ENCODE measurements at regions not wholly inside any gene's neighbourhood (a gene's known extent, or its start where the extent isn't known, plus 50 kb on each side); places are given as distances from the start of the nearest gene placed in this dataset.
"Not testable (repeated sequence)": the region's sequence is repeated elsewhere in the genome, so short reads cannot be mapped to it uniquely, and the experiment has no call there.

GRCh38 chr9:129539446-129539845, 81.5 kb downstream of the C9orf50 start:
- no peak for DNase-seq
- Histone ChIP-seq H3K27ac (no peak overlapping the region), H3K9me3 (no peaks in the 10 kb centered on the region), H3K4me1 (no peaks in the 10 kb centered on the region), H3K36me3 (no peaks in the 10 kb centered on the region), H3K4me3 (no peak overlapping the region), H3K27me3 (no peaks in the 10 kb centered on the region)
- TF ChIP-seq POLR2A (IDR thresholded peaks at IDR 0.05): no peak
- no peak for TF ChIP-seq EP300 (IDR thresholded peaks at IDR 0.05)
- TF ChIP-seq CTCF (IDR thresholded peaks at IDR 0.05): no peak
- 94 to 99% (median 98%) methylated on average over 4 of the region's 4 CpGs for WGBS, 5 donors
- intact Hi-C loops (cut with DNase I; ENCODE audit: low total_unique reads): no loop called here

- WGBS, 5 donors: 79 to 92% (median 87%) methylated on average over 5 of the region's 5 CpGs
- H3K9me3 ChIP-seq; H3K27ac ChIP-seq; H3K4me1 ChIP-seq; H3K27me3 ChIP-seq; H3K4me3 ChIP-seq; DNase-seq; H3K36me3 ChIP-seq; intact Hi-C loops (cut with DNase I; ENCODE audit: low total_unique reads): not testable (repeated sequence)
Measured at GRCh38 chr9:129531860-129532402, 89.0 kb downstream of the C9orf50 start.

GRCh38 chr9:129527955-129528354, 92.9 kb downstream of the C9orf50 start:
- intact Hi-C loops (cut with DNase I; ENCODE audit: low total_unique reads); DNase-seq; H3K4me3 ChIP-seq; H3K27ac ChIP-seq; H3K4me1 ChIP-seq; H3K36me3 ChIP-seq; H3K27me3 ChIP-seq; H3K9me3 ChIP-seq: not testable (repeated sequence)
- 55 to 100% (median 96%) methylated on average over 1 of the region's 1 CpG for WGBS, 5 donors

- no peak for DNase-seq
- 83 to 94% (median 90%) methylated on average over 3 of the region's 3 CpGs for WGBS, 5 donors
- H3K4me1 ChIP-seq: no peaks in the 10 kb centered on the region
- no peak overlapping the region for H3K27ac ChIP-seq
- TF ChIP-seq EP300 (IDR thresholded peaks at IDR 0.05) (no peak), CTCF (IDR thresholded peaks at IDR 0.05) (no peak), POLR2AphosphoS5 (IDR thresholded peaks at IDR 0.05) (no peak), POLR2A (IDR thresholded peaks at IDR 0.05) (no peak)
- peaks cover 0 to 10% (median 0%) of the 10 kb centered on the region in 4 donors for H3K9me3 ChIP-seq
- no peaks in the 10 kb centered on the region for H3K36me3 ChIP-seq
- no peaks in the 10 kb centered on the region for H3K27me3 ChIP-seq
- intact Hi-C loops (cut with DNase I; ENCODE audit: low total_unique reads): no loop called here
- H3K4me3 ChIP-seq: no peak overlapping the region
Measured at GRCh38 chr9:129525656-129526196, 95.2 kb downstream of the C9orf50 start.

- 49 to 69% (median 64%) methylated on average over 14 to 17 of the region's 17 CpGs for WGBS, 5 donors
- DNase-seq: no peak
- no peak overlapping the region for H3K4me3 ChIP-seq
- peaks cover 0 to 10% (median 0%) of the 10 kb centered on the region in 4 donors for H3K9me3 ChIP-seq
- no peak overlapping the region for H3K27ac ChIP-seq
- no peaks in the 10 kb centered on the region for H3K27me3 ChIP-seq
- H3K36me3 ChIP-seq: no peaks in the 10 kb centered on the region
- H3K4me1 ChIP-seq: no peaks in the 10 kb centered on the region
- intact Hi-C loops (cut with DNase I; ENCODE audit: low total_unique reads): no loop called here
- TF ChIP-seq CTCF (IDR thresholded peaks at IDR 0.05) (no peak), POLR2A (IDR thresholded peaks at IDR 0.05) (no peak), POLR2AphosphoS5 (IDR thresholded peaks at IDR 0.05) (no peak), EP300 (IDR thresholded peaks at IDR 0.05) (no peak)
Measured at GRCh38 chr9:129524582-129525270, 96.2 kb downstream of the C9orf50 start.
